ENCODE measurements at regions not wholly inside any gene's neighbourhood (a gene's known extent, or its start where the extent isn't known, plus 50 kb on each side); places are given as distances from the start of the nearest gene placed in this dataset.

DNA sequence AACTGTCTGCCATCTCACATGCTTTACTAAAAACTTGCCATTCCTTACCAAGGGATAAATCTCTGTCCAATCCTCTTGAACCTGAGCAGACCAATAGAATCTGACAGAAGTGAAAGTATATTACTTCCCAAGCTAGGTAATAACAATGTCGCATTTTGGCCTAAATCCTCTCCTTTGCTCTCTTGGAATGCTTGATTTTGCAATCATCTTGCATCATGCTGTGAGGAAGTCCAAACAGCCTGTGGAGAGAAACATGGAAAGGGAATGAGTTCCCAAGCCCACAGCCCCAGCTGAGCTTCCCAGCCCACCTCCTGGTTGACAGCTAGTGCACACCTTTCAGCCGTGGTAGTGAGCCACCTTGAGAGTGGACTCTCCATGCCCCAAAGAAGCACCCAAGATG is 540.6 kb downstream of the STK39 start:
- TF ChIP-seq, protein P1, sequence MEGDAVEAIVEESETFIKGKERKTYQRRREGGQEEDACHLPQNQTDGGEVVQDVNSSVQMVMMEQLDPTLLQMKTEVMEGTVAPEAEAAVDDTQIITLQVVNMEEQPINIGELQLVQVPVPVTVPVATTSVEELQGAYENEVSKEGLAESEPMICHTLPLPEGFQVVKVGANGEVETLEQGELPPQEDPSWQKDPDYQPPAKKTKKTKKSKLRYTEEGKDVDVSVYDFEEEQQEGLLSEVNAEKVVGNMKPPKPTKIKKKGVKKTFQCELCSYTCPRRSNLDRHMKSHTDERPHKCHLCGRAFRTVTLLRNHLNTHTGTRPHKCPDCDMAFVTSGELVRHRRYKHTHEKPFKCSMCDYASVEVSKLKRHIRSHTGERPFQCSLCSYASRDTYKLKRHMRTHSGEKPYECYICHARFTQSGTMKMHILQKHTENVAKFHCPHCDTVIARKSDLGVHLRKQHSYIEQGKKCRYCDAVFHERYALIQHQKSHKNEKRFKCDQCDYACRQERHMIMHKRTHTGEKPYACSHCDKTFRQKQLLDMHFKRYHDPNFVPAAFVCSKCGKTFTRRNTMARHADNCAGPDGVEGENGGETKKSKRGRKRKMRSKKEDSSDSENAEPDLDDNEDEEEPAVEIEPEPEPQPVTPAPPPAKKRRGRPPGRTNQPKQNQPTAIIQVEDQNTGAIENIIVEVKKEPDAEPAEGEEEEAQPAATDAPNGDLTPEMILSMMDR (IDR thresholded peaks at IDR 0.05) = no peak
- TF ChIP-seq POLR2A (IDR thresholded peaks at IDR 0.05) = no peak
